NCI-H1694 (cell line): ENCODE measurements at regions not wholly inside any gene's neighbourhood (a gene's known extent, or its start where the extent isn't known, plus 50 kb on each side); places are given as distances from the start of the nearest gene placed in this dataset.

Experiments used
- DNase-seq: peaks from one replicate; lab custom pipeline; 2025; lab: John Stamatoyannopoulos, UW

DNA sequence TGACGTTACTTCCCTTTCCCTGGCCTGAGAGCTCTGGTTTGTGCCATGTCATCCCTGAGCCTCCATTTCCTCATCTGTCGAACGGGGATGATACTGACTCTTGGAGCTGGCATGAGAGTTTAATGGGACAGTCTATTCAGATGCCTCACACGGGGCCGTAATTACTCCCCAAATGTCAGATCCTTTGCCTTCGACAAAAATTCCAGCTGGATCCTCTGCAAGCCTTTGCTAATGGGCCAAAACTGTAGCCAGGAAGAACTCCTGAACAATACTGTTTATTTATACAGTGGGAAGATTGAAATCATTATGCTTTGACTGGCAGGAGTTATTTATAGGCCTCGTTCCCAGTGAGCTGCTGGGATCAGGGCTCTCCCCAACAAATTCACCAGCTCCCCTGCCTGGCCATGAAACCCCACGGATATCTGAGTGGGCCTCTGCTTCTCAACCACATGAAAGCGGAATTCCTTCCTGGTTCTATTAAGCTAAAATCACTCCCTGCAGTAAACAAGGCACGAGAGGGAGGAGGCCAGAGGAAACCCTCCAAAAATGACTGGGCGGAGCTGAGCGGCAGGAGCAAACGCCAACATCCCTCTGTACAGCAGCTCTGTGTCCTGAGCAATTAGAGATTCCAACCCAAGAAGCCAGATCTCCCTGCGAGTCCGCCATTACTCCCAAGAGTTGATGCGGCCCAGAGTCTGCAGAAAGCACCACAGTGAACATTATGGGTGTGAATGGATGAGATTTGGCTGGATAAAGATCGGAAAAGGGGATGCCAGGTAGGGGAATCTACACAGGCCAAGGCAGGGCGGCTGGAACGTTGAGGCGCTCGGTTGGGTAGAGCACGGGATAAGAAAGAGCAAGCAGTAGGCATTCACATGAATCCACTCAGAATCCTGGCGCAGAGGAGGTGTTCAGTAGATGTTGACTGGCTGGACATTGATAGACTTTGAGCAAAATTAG lies 326.1 kb downstream of the BCL11B start:
- no peak for DNase-seq

- no peak for DNase-seq
Measured at GRCh38 chr14:98946940-98947339, 325.1 kb downstream of the BCL11B start.

DNA sequence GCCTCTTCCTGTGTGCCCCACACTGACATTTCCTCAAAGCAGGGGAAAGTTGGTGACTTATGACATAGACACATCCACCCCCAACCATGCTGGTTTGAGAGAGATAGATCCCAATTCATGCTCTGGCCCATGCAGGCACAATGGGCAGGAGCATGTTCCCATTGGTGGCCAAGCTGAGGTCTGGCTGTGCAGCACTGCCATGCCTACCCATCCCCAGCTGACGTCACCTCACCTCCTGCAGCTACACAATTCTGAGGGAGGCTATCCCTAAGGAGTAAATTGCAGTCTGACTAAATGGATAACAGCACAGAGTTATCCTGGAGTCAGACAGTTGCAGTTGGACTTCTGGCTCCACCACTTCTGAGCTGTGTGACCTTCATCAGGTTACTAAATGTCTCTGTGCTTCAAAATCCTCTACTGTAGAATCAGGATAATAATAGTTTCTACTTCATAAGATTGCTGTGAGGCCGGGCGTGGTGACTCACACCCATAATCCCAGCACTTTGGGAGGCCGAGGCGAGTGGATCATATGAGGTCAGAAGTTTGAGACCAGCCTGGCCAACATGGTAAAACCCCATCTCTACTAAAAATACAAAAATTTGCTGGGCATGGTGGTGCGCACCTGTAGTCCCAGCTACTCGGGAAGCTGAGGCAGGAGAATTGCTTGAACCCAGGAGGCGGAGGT lies 323.9 kb downstream of the BCL11B start:
- no peak for DNase-seq

GRCh38 chr14:98949051-98949450 lies 322.9 kb downstream of the BCL11B start:
- no peak for DNase-seq

DNA sequence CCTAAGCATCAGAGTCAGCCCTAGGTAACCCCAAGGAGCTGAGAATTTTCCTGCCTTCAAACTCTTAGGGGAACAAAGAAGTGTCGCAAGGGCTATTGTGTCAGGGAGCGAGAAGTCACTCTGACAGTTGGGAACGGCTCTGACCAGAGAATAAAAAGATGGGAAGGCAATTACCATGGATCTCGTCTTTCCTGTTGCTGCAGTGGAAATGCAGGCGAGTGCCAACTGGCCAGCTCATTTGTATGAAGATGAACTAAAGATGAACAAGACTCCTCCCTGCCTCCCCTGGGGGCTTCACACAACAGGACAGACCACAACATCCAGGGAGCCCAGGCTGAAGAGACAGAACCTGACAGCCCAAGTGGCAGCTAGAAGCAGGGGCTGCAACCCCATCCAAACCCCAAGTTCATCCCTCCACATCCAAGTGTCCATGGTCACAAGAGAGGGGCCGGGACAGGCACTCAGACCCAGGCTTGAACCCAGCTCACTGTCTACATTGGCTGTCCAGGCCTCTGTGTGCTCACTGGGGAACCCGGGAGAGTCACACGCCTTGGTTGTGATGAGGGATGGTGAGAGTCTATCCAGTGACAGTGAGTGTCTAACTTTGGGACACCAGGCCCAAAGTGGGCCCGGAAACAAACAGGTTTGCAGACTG lies 322.4 kb downstream of the BCL11B start:
- no peak for DNase-seq

DNA sequence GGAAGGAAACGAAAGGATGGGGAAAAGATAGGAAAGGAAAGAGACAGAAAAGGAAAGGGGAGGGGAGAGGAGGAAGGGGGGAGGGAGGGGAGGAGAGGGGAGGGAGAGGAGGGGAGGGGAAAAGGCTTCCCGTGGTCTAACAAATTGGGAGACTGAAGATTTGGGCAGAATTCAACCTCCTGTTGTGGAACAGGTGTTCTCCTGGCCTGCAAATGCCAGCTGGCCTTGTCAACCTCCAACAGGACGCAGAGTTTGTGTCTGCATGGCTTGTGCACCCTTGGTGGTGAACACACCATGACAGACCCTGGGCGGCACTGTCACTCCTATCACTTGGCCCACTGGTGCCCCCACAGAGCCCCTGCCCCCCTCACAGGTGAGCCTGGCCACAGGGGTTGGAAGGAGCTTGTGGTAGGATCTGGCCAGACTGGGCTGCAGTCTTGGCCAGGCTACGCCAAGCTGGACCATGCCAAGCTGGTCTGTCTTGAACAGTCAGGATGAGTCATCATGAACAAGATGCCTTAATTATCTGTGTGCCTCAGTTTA lies 321.6 kb downstream of the BCL11B start:
- DNase-seq: no peak

DNA sequence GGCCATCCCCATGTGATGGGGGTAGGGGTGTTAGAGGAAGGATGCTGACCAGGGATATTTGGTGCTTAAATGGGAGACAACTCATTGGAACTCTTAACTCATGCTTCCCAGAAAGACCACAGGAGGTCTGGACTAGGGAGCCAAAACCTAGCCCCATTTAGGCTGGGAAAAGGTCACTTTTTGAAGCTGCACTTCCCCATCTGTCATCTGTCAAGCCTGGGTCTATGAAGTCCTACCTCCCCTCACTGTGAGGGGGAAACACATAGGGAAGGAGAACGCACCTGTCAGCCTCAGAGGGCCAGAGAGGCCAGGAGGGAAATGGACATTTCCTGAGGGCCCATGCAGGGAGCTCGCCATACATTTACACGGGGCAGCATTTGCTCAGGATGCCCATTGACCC lies 321.0 kb downstream of the BCL11B start:
- DNase-seq: no peak

DNA sequence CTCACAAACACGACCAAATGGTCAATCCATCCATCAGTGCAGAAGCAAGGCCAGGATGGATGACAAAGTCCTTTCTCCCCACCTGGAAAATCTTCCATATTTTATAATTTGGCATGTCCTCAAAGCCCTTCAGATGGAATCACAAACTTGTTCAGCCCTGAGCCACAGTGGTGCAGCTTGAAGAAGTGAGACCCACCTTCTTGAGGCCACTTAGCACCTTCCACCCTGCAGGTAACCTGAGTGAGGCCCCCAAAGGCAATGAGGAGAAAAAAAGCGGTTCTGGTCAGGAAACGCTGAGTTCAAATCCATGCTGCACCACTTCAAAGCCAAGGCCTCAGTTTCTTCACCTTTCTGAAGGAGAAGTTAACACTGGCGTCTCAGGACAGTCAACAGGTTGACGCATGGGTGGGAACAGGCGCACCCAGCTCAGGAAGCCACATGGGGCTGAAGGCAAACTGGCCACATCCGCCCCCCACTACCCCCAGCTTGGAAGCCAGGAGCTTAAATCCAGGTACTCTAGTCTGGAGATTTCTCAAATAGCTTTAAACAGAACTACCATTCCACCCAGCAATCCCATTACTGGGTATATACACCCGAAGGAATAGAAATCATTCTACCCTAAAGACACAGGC lies 320.4 kb downstream of the BCL11B start:
- DNase-seq: no peak

GRCh38 chr14:98952593-98953350 lies 319.2 kb downstream of the BCL11B start:
- no peak for DNase-seq

DNA sequence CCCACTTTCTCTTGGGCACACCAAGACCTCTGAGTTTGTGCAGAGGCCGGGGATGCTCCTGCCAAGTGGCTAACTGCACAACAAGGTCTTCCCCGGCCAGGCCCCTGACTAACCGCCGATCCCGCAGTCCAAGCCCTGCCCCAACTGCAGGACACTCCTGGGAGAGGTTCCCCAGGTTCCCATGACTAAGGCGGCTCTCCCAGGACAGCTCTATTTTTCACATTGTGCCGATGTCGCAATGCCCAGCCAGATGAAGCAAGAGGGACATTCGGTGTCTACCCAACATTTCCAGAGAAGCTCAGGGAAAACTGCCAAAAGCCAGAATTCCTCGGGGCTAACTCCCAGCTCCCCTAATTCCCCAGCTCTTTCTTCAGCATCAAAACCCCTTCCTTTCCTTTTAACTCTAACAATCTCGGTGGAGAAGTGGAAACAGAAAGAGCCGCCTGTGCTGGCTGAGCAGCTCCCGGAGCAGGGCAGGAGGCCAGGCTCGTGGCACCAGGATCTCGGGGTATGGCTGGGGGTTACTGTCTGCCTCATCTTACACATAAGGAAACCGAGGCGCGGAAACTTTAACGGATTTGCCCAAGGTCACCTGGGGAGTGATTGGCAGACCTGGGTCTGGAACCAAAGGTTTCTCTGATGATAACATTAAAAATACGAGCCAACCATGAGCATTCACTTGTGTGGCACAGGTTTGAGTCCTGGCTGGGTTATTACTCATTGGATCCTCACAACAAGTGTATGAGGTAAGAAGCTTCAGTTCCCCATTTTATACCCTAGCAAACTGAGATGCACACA lies 318.2 kb downstream of the BCL11B start:
- no peak for DNase-seq

DNA sequence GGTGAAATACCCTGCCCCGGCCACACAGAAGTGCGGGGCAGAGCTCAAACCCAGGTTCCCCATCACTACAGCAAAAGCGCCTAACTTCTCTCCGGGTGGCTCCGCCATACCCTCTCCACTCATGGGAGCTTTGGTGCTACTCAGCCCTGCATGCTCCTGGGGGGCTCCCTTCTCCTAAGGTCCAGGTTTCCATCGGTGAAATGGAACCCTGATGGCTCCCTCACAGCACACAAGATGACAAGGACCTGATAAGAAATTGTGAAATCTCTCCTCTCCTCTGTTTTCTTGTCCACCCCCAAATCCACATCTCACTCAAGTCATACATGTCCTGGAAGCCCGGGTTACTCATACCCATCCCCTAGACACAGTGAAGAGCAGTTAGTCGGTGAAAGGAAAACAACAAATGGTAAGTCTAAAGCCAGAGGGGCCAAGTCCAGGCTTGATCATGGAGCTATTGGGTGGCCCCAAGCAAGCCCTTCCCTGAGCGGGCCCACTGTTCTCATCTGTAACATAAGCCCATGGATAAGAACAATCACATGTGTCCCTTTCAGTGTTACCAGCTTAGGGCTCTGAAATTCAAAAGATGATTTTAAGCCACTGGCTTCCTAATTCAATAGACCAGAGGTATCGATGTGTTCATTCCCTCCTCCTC lies 317.5 kb downstream of the BCL11B start:
- DNase-seq: no peak

- DNase-seq: no peak
Measured at GRCh38 chr14:98955036-98955740, 316.8 kb downstream of the BCL11B start.

DNA sequence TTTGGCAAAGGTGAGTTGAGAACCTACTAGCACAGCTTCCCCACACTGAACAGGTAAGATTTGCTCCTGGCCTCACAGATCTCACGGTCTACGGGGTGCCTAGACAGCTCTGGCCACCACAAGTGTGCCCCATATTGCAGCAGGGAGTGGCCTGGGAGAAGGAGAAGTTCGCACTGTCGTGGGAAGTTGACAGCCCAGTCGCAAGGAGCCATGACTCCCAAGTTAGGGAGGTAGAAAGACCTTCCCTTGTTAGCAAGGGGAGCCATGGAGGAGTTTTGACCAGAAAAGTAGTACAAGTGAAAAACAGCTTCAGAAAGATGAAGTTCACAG lies 316.3 kb downstream of the BCL11B start:
- no peak for DNase-seq

DNA sequence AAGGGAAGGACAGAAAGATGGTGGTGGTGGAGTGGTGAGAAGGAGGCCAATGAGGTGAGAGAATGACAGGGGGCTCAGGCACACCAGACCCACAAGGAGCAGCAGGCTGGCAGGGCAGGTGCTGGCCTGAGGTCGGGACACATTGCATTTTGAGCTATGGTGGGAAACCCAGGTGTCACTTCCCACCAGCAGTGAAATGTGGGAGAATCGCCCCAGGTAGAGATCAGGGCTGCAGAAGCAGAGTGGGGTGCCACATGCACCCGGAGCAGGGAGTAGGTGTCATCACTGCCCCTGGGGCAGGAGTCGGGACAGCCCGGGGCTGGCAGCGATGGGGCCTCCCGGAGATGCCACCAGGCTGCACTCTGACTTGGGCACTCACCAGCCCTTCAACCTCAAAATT lies 315.8 kb downstream of the BCL11B start:
- no peak for DNase-seq

DNA sequence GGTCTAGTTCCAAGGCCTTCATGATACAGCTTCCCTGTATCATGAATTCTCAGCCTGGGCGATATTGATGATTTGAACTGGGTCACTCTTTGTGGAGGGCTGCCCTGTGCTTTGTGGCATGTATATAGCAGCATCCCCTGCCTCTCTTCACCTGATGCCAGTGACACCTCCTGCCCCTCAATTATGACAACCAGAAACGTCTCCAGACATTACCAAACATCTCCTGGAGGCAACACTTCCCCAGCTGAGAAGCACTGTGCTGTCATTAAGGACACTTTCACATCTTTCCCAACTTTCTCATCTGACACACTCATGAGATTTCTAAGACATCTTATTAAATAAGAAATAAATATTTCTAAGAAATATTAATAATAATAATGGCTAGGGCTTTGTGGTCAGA lies 315.3 kb downstream of the BCL11B start:
- DNase-seq: no peak

DNA sequence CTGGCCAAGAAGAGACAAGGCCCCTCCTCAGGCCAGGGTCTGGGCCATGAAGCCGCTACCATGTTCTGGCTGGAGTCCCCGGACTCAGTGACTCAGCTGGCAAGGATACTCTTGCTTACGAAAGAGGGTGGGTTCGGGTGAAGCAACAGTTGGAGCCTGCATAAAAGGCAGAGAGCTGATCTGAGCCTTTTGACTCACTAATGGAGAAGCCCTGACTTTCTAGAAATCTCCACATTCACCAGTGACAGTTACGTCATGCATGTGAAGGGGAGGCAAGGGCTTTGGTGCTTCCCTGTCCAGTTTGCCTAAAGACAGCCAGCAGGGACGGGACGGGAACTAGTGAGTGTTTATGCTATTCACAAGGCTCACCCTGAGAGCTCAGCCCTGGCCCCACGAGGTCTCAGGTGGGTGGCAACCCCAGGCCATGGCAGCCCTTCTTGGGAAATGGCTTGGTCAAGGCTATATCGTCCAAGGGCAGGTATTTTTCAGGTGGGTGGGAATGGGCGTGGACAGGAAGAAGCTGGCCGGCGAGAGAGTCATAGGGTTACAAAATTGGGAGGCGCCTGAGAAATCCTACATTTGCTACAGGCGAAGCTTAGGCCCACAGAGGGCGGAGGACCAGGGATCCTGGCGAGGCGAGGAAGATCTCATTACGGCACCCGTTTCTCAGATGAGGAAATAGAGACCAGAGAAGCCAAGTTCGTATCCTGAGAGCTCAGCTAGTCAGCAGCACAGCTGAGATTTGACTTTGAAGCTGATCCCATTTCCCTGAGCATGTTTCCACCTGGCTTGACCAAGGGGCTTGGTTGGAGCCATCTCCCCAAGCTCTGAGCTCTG lies 314.6 kb downstream of the BCL11B start:
- no peak for DNase-seq

- DNase-seq: no peak
Measured at GRCh38 chr14:98958048-98958631, 313.9 kb downstream of the BCL11B start.

- DNase-seq: no peak
Measured at GRCh38 chr14:98958632-98959031, 313.4 kb downstream of the BCL11B start.
